Heart right ventricle (tissue), 16 donors: ENCODE measurements at regions not wholly inside any gene's neighbourhood (a gene's known extent, or its start where the extent isn't known, plus 50 kb on each side); places are given as distances from the start of the nearest gene placed in this dataset.

Experiments used
- ATAC-seq, 8 donors: fragments of 200-7000 bp; cut with Tn5 transposase; one replicate each; pipeline ENCODE4 v1.9.1; 2020; ENCODE audit warnings: mild to moderate bottlenecking in 8 of 8, moderate library complexity in 8 of 8, moderate number of reproducible peaks in 1 of 8
- DNase-seq, 2 donors: peaks; one replicate each; pipeline ENCODE4 v3.0.0-alpha.2; 2020
- H3K27ac ChIP-seq, 10 donors: fragments of 200-600 bp; sonication (generic) in 2 of 10; one replicate each; pipeline versions ENCODE4 v1.5.0 to v1.8.0; 2020 to 2022; ENCODE audit warnings: mild to moderate bottlenecking in 3 of 10
- H3K27me3 ChIP-seq, 7 donors: fragments of 200-600 bp; one replicate each; pipeline ENCODE4 v1.8.0; 2021 to 2022; ENCODE audit warnings: mild to moderate bottlenecking in 2 of 7
- H3K36me3 ChIP-seq, 9 donors: fragments of 200-600 bp; sonication (generic) in 1 of 9; one replicate each; pipeline versions ENCODE4 v1.5.0 to v1.8.0; 2020 to 2022; ENCODE audit warnings: mild to moderate bottlenecking in 2 of 9
- H3K4me1 ChIP-seq, 9 donors: fragments of 200-600 bp; sonication (generic) in 1 of 9; one replicate each; pipeline versions ENCODE4 v1.5.0 to v1.8.0; 2020 to 2022; ENCODE audit warnings: mild to moderate bottlenecking in 4 of 9
- H3K4me3 ChIP-seq, 10 donors: fragments of 200-600 bp; sonication (generic) in 2 of 10; one replicate each; pipeline versions ENCODE4 v1.5.0 to v1.8.0; 2020 to 2022; ENCODE audit warnings: mild to moderate bottlenecking in 7 of 10, moderate library complexity in 2 of 10
- H3K9me3 ChIP-seq, 11 donors: fragments of 200-600 bp in 10 of 11; sonication (generic) in 2 of 11; one replicate each; pipeline versions ENCODE4 v1.5.0 to v1.8.0; 2013 to 2022; ENCODE audit warnings: mild to moderate bottlenecking in 2 of 11, control low read depth in 1 of 11, moderate library complexity in 1 of 11
- WGBS, 2 donors: extraction: QIAGEN DNeasy Blood & Tissue Kit; methylation state at CpG; one replicate each; pipeline ENCODE4 v1.1.7; 2013; ENCODE audit warnings: inconsistent platforms in 1 of 2; 5-methylcytosine and 5-hydroxymethylcytosine counted together
- intact Hi-C, 10 donors: fragments of 100-400 bp; cut with DNase I; formaldehyde crosslinking; loops; one replicate each; pipeline versions ENCODE4 v1.11.1 to v1.14.2; 2022
- TF ChIP-seq, protein P1 (sequence below), 9 donors: fragments of 200-600 bp; sonication (generic) in 2 of 9; IDR thresholded peaks; one replicate each; pipeline versions ENCODE4 v1.5.0 to v1.8.0; 2021 to 2022; ENCODE audit warnings: antibody characterized with exemption in 9 of 9, mild to moderate bottlenecking in 5 of 9, moderate library complexity in 1 of 9
- donor health status: Arrhythmogenic right ventricular cardiomyopathy.
- donor health status: ischemic (EF 13 %, LVEDD 7.1; RV severe dilation, severe dysfunction).
- donor health status: healthy with polysubstance abuse.
- donor health status: DM: no; HTN: yes; CAD: no.
- donor health status: DM: no; HTN: no; CAD: no.
- donor health status: ischemic (EF 25% LVEDD 6.9; RV normal size, moderate dysfunction).
- donor health status: ischemic (EF 25% LVEDD 5.7; RV mildly dilated, moderate dysfunction).
- donor health status: healthy.
- donor health status: DM: yes; HTN: yes; CAD: no.
- donor health status: Ischemic cardiomyopathy.
- donor health status: ischemic (EF 35%, LVEDD 5.7; RV mildly dilated, moderate dysfunction).
- donor health status: nonischemic (EF 11% LVEDD 7.7; RV severe dilation, severe dysfunction).
- donor health status: DM: yes; HTN: yes; CAD: no.
- donor health status: PGD.
- donor health status: ischemic (EF 29% LVEDD 5.4; RV normal size, mild dysfunction).
- donor health status: nonischemic (EF 23%, LVEDD 6.1; RV moderate dilation, normal function).

DNA sequence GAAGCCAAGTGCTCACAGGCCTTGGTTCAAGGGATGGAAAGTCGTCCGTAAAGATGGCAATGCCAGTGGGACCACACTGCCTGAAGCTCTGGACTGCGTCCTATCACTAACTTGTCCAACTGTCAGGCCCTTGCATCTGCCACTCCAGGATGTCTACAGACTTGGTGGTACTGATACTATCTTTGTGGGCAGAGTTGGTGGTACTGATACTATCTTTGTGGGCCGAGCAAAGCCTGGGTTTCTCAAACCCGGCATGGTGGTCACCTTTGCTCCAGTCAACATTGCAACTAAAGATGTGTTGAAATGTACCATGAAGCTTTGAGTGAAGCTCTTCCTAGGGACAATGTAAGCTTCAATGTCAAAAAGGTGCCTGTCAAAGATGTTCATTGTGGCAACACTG lies 128.4 kb upstream of the SEL1L start:
- DNase-seq = no peak
- Histone ChIP-seq H3K27ac (peak overlapping the region in 1 of 10 donors; percentile 20), H3K9me3 (no peaks in the 10 kb centered on the region), H3K4me1 (peaks cover 0 to 7% (median 0%) of the 10 kb centered on the region in 9 donors), H3K36me3 (no peaks in the 10 kb centered on the region), H3K4me3 (no peak overlapping the region), H3K27me3 (no peaks in the 10 kb centered on the region)
- WGBS, 2 donors = 71 to 72% methylated on average over 5 of the region's 5 CpGs
- intact Hi-C loops = no loop called here
- no peak for ATAC-seq
- TF ChIP-seq, protein P1, sequence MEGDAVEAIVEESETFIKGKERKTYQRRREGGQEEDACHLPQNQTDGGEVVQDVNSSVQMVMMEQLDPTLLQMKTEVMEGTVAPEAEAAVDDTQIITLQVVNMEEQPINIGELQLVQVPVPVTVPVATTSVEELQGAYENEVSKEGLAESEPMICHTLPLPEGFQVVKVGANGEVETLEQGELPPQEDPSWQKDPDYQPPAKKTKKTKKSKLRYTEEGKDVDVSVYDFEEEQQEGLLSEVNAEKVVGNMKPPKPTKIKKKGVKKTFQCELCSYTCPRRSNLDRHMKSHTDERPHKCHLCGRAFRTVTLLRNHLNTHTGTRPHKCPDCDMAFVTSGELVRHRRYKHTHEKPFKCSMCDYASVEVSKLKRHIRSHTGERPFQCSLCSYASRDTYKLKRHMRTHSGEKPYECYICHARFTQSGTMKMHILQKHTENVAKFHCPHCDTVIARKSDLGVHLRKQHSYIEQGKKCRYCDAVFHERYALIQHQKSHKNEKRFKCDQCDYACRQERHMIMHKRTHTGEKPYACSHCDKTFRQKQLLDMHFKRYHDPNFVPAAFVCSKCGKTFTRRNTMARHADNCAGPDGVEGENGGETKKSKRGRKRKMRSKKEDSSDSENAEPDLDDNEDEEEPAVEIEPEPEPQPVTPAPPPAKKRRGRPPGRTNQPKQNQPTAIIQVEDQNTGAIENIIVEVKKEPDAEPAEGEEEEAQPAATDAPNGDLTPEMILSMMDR (IDR thresholded peaks at IDR 0.05) = no peak

DNA sequence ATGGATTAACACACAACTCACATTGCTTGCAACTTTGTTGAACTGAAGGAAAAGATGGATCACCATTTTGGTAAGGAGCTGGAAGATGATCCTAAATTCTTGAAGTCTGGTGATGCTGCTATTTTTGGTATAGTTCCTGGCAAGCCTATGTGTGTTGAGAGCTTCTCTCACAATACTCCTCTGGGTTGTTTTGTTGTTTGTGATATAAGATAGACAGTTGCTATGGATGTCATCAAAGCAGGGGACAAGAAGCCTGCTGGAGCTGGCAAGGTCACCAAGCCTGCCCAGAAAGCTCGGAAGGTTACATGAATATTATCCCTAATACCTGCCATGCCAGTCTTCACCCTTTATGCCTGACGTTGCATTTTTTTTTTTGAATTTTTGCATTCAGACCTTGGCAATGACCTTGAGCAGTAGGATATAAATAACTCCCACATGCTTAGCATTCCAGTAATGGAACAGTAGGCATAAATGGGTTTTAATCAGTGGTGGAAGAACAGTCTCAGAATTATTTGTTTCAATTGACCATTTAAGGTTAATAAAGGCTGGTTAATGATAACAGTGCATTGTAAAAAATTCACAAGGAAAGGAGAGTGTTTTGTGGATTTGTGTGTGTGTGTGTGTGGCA lies 129.0 kb upstream of the SEL1L start:
- TF ChIP-seq, protein P1 (IDR thresholded peaks at IDR 0.05) = no peak
- no peaks in the 10 kb centered on the region for H3K9me3 ChIP-seq
- H3K4me3 ChIP-seq = no peak overlapping the region
- peaks cover 0 to under 1% (median 0%) of the 10 kb centered on the region in 9 donors for H3K4me1 ChIP-seq
- WGBS, 2 donors = 31 to 56% methylated on average over 2 of the region's 2 CpGs
- intact Hi-C loops = no loop called here
- peak overlapping the region in 3 of 10 donors; percentile 20 to 48 (median 22) for H3K27ac ChIP-seq
- ATAC-seq = peak in 3 of 8 donors; percentile 39 to 84 (median 81)
- no peak for DNase-seq
- no peaks in the 10 kb centered on the region for H3K27me3 ChIP-seq
- H3K36me3 ChIP-seq = no peaks in the 10 kb centered on the region

DNA sequence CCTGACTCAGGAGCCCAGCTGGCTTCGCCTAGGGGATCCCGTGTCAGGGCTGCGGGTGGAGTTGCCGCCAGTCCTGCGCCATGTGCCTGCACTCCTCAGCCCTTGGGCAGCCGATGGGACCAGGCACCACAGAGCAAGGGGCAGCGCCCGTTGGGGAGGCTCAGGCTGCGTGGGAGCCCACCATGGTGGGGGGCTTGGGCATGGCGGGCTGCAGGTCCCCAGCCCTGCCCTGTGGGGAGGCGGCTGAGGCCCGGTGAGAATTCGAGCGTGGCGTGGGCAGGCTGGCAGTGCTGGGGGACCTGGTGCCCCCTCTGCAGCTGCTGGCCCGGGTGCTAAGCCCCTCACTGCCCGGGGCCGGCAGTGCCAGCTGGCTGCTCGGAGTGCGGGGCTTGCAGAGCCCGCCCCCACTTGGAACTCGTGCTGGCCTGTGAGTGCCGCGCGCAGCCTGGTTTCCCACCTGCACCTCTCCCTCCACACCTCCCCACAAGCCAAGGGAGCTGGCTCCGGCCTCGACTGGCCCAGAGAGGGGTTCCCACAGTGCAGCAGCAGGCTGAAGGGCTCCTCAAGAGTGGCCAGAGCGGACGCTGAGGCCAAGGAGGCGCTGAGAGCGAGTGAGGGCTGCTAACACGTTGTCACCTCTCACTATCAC lies 135.1 kb upstream of the SEL1L start:
- intact Hi-C loops = no loop called here

DNA sequence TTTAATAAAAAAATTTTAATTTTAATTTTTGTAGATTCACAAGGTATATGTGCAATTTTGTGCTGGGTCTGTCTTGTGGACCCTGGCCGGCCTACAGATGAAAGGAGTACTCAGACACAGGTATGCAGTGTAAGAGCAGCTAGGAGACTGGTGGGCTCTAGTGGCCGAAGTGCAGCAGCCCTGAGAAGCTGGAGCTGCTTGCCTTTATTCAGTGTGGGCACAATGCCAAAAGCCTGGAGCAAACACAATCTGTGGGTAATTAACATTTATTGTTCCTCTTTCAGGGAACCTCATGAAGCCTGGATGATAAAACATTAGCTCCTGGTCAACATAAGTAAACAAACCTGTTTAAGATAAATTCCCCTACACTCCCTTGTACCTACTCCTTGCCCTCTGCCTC lies 135.7 kb upstream of the SEL1L start:
- no peak for DNase-seq
- WGBS, 2 donors = 95% methylated on average over 2 of the region's 2 CpGs
- Histone ChIP-seq H3K9me3 (peaks cover 0 to 12% (median 0%) of the 10 kb centered on the region in 11 donors), H3K4me1 (peaks cover 0 to 3% (median 0%) of the 10 kb centered on the region in 9 donors), H3K27ac (no peak overlapping the region), H3K4me3 (no peak overlapping the region), H3K36me3 (no peaks in the 10 kb centered on the region), H3K27me3 (no peaks in the 10 kb centered on the region)
- intact Hi-C loops = no loop called here
- ATAC-seq = no peak
- TF ChIP-seq, protein P1 (IDR thresholded peaks at IDR 0.05) = no peak

More for the DNA sequence above, 135.1 kb upstream of the SEL1L start:
- 92 to 94% methylated on average over 27 to 32 of the region's 32 CpGs for WGBS, 2 donors
- no peaks in the 10 kb centered on the region for H3K36me3 ChIP-seq
- no peak overlapping the region for H3K27ac ChIP-seq
- TF ChIP-seq, protein P1 (IDR thresholded peaks at IDR 0.05) = no peak
- DNase-seq (no peak), ATAC-seq (no peak)
- no peaks in the 10 kb centered on the region for H3K4me1 ChIP-seq
- peaks cover 0 to 12% (median 0%) of the 10 kb centered on the region in 11 donors for H3K9me3 ChIP-seq
- no peaks in the 10 kb centered on the region for H3K27me3 ChIP-seq
- no peak overlapping the region for H3K4me3 ChIP-seq
